Thyroid gland (tissue), 4 donors: ENCODE measurements at regions not wholly inside any gene's neighbourhood (a gene's known extent, or its start where the extent isn't known, plus 50 kb on each side); places are given as distances from the start of the nearest gene placed in this dataset.

Experiments used
- DNase-seq, 2 donors: peaks; one replicate each; pipeline ENCODE4 v3.0.0-alpha.2; 2019
- H3K27ac ChIP-seq, 3 donors: fragments of 200-600 bp; sonication (generic); 1 replicate in 2 of 3; 2 replicates in 1 of 3; pipeline ENCODE4 v1.5.1; 2016 to 2019; ENCODE audit warnings: mild to moderate bottlenecking in 1 of 3, moderate library complexity in 1 of 3
- H3K27me3 ChIP-seq: fragments of 200-600 bp; sonication (generic); one replicate; pipeline ENCODE4 v1.5.1; 2019
- H3K36me3 ChIP-seq, 2 donors: fragments of 200-600 bp; sonication (generic); one replicate each; pipeline ENCODE4 v1.5.1; 2016 to 2019
- H3K4me1 ChIP-seq, 2 donors: fragments of 200-600 bp; sonication (generic); one replicate each; pipeline ENCODE4 v1.5.1; 2017 to 2019
- H3K4me3 ChIP-seq, 3 donors: fragments of 200-600 bp; sonication (generic); replicated peaks in 1 of 3; 1 replicate in 2 of 3; 2 replicates in 1 of 3; pipeline ENCODE4 v1.5.1; 2016; ENCODE audit warnings: mild to moderate bottlenecking in 1 of 3
- H3K9me3 ChIP-seq: fragments of 200-600 bp; sonication (generic); one replicate; pipeline ENCODE4 v1.5.1; 2017
- CTCF ChIP-seq, 6 experiments: fragments of 200-600 bp in 3 of 6; fragments of 450-650 bp in 3 of 6; sonication (generic) in 3 of 6; IDR thresholded peaks; one replicate each; pipeline ENCODE4 v1.5.1; 2016 to 2019; ENCODE audit warnings: antibody characterized with exemption in 6 of 6, mild to moderate bottlenecking in 2 of 6, inconsistent platforms in 1 of 6, moderate library complexity in 1 of 6
- POLR2A ChIP-seq, 2 donors: fragments of 450-650 bp; IDR thresholded peaks; one replicate each; pipeline ENCODE4 v1.6.1; 2017; ENCODE audit warnings: antibody characterized with exemption in 2 of 2, mild to moderate bottlenecking in 2 of 2, moderate library complexity in 1 of 2
- WGBS, 2 donors: methylation state at CpG; one replicate each; pipeline ENCODE4 v1.1.5; 2017; 5-methylcytosine and 5-hydroxymethylcytosine counted together
- intact Hi-C: fragments of 100-400 bp; cut with DNase I; formaldehyde crosslinking; loops from one replicate; pipeline ENCODE4 v1.15.1; 2023

DNA sequence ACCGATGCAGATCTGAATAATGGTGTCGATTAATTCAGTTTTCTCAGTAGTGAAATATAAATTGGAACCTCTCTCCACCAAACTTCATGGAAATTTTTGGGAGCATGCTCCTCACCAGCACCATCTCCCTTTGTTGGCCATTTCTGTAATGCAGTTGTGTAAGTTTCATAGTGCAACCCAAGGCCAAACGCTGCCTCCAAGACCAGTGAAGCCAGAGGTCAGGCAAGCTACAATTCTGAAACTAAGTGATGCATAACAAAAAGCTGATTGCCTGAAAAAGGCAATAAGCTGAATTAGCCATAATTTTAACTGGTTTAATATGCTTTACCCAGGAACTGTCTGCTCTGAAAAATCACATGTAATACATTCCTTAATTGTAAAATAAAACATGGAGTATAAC, 138.3 kb upstream of the TACR1 start:
- H3K4me1 ChIP-seq = no peaks in the 10 kb centered on the region
- no peak for TF ChIP-seq CTCF (IDR thresholded peaks at IDR 0.05)
- no peak for TF ChIP-seq POLR2A (IDR thresholded peaks at IDR 0.05)
- no peaks in the 10 kb centered on the region for H3K36me3 ChIP-seq
- no peak overlapping the region for H3K4me3 ChIP-seq
- intact Hi-C loops = no loop called here
- no peaks in the 10 kb centered on the region for H3K27me3 ChIP-seq
- WGBS, 2 donors = 79 to 90% methylated on average over 3 of the region's 3 CpGs
- H3K27ac ChIP-seq = no peak overlapping the region
- DNase-seq = no peak
- H3K9me3 ChIP-seq = no peaks in the 10 kb centered on the region

GRCh38 chr2:75337016-75337415, 137.7 kb upstream of the TACR1 start:
- H3K27ac ChIP-seq = no peak overlapping the region
- no peaks in the 10 kb centered on the region for H3K4me1 ChIP-seq
- no peaks in the 10 kb centered on the region for H3K27me3 ChIP-seq
- intact Hi-C loops = no loop called here
- TF ChIP-seq POLR2A (IDR thresholded peaks at IDR 0.05) (no peak), CTCF (IDR thresholded peaks at IDR 0.05) (no peak)
- no peaks in the 10 kb centered on the region for H3K36me3 ChIP-seq
- no peaks in the 10 kb centered on the region for H3K9me3 ChIP-seq
- H3K4me3 ChIP-seq = no peak overlapping the region
- WGBS, 2 donors = 65 to 68% methylated on average over 5 of the region's 5 CpGs
- DNase-seq = no peak

- Histone ChIP-seq H3K9me3 (no peaks in the 10 kb centered on the region), H3K27ac (no peak overlapping the region), H3K27me3 (no peaks in the 10 kb centered on the region), H3K4me1 (no peaks in the 10 kb centered on the region), H3K4me3 (no peak overlapping the region), H3K36me3 (no peaks in the 10 kb centered on the region)
- 74 to 83% methylated on average over 3 of the region's 3 CpGs for WGBS, 2 donors
- no peak for TF ChIP-seq CTCF (IDR thresholded peaks at IDR 0.05)
- TF ChIP-seq POLR2A (IDR thresholded peaks at IDR 0.05) = no peak
- intact Hi-C loops = no loop called here
- DNase-seq = no peak
These were observed 137.1 kb upstream of the TACR1 start for GRCh38 chr2:75336451-75336850.

GRCh38 chr2:75334076-75334475, 134.8 kb upstream of the TACR1 start:
- Histone ChIP-seq H3K9me3 (no peaks in the 10 kb centered on the region), H3K36me3 (no peaks in the 10 kb centered on the region), H3K27me3 (no peaks in the 10 kb centered on the region), H3K27ac (no peak overlapping the region), H3K4me3 (no peak overlapping the region), H3K4me1 (no peaks in the 10 kb centered on the region)
- DNase-seq = no peak
- TF ChIP-seq CTCF (IDR thresholded peaks at IDR 0.05) = no peak
- no peak for TF ChIP-seq POLR2A (IDR thresholded peaks at IDR 0.05)
- intact Hi-C loops = no loop called here
- 77 to 87% methylated on average over 6 of the region's 6 CpGs for WGBS, 2 donors

DNA sequence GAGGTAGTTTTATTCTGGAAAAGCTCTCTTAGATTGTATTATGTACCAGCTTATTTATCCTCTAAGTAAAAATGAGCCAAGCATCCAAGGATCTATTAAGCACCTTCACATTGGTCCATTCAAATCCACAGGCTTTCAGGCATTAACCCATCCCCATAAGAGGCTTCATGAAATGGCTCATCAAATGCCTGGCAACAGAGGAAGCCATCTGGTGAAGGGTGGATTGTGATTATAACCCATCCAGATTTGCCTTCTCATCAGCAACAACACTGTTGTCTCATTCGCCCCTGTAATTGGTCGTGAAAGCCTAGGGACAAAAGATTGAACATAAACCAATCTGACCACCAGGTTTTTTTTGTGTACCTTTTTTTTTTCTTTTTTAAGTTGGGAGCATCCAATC, 134.3 kb upstream of the TACR1 start:
- Histone ChIP-seq H3K4me3 (no peak overlapping the region), H3K4me1 (no peaks in the 10 kb centered on the region), H3K36me3 (no peaks in the 10 kb centered on the region), H3K9me3 (no peaks in the 10 kb centered on the region), H3K27me3 (no peaks in the 10 kb centered on the region), H3K27ac (no peak overlapping the region)
- no peak for TF ChIP-seq POLR2A (IDR thresholded peaks at IDR 0.05)
- TF ChIP-seq CTCF (IDR thresholded peaks at IDR 0.05) = no peak
- intact Hi-C loops = no loop called here
- no peak for DNase-seq
- WGBS, 2 donors = 90 to 94% methylated on average over 2 of the region's 2 CpGs
